ENCODE measurements at regions not wholly inside any gene's neighbourhood (a gene's known extent, or its start where the extent isn't known, plus 50 kb on each side); places are given as distances from the start of the nearest gene placed in this dataset.
A peak's percentile ranks its signal among the peaks of the same experiment; 100 is the strongest.

DNA sequence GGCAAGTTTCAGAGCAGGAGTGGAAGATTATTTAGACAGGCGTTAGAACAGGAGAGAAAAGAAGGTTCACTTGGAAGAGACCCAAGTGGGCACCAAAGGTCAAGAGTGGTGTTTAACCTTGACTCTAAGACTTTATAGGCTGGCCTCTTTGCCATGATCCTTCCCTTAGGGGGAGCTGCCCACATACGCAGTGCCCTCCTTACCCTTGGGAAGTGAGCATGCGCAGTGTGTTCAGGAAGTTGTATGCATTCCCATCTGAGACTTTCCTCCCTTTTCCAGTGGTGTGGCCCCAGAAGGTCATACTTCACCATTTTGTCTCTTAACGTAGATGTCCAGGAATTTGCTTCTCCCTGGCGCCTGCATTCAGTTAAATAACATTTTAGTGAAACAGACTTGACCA is 95.8 kb downstream of the CXCL12 start:
- DNase-seq (ENCODE audit: low read depth in 2 of 2): no peak
- TF ChIP-seq, protein P1, sequence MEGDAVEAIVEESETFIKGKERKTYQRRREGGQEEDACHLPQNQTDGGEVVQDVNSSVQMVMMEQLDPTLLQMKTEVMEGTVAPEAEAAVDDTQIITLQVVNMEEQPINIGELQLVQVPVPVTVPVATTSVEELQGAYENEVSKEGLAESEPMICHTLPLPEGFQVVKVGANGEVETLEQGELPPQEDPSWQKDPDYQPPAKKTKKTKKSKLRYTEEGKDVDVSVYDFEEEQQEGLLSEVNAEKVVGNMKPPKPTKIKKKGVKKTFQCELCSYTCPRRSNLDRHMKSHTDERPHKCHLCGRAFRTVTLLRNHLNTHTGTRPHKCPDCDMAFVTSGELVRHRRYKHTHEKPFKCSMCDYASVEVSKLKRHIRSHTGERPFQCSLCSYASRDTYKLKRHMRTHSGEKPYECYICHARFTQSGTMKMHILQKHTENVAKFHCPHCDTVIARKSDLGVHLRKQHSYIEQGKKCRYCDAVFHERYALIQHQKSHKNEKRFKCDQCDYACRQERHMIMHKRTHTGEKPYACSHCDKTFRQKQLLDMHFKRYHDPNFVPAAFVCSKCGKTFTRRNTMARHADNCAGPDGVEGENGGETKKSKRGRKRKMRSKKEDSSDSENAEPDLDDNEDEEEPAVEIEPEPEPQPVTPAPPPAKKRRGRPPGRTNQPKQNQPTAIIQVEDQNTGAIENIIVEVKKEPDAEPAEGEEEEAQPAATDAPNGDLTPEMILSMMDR (IDR thresholded peaks at IDR 0.05; ENCODE audit: low read depth, low read length): no peak
- H3K4me3 ChIP-seq (replicated peaks in 1 of 2; ENCODE audit: low read depth in 2 of 2, low read length in 2 of 2): no peak overlapping the region

DNA sequence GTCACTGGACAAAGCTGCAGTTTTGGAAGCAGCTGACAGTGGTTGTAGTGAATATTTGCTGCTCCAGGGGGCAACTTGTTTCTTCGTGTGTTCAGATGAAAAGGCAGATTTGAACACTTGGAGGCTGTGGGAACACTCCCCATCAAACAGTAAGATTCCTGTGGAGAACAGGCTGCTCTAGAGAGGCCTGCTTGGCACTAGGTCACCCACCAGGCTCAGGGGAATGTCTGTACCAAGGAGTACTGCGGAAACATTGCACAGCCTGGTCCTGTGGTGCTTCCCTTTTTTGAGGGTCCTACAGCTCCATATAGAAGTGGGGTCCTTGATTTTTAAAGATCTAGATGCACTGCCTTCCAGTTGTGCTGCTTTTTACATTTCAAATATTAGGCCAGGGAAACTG is 97.5 kb downstream of the CXCL12 start:
- no peak for DNase-seq (ENCODE audit: low read depth in 2 of 2)
- TF ChIP-seq, protein P1 (IDR thresholded peaks at IDR 0.05; ENCODE audit: low read depth, low read length): no peak
- H3K4me3 ChIP-seq (replicated peaks in 1 of 2; ENCODE audit: low read depth in 2 of 2, low read length in 2 of 2): no peak overlapping the region

DNA sequence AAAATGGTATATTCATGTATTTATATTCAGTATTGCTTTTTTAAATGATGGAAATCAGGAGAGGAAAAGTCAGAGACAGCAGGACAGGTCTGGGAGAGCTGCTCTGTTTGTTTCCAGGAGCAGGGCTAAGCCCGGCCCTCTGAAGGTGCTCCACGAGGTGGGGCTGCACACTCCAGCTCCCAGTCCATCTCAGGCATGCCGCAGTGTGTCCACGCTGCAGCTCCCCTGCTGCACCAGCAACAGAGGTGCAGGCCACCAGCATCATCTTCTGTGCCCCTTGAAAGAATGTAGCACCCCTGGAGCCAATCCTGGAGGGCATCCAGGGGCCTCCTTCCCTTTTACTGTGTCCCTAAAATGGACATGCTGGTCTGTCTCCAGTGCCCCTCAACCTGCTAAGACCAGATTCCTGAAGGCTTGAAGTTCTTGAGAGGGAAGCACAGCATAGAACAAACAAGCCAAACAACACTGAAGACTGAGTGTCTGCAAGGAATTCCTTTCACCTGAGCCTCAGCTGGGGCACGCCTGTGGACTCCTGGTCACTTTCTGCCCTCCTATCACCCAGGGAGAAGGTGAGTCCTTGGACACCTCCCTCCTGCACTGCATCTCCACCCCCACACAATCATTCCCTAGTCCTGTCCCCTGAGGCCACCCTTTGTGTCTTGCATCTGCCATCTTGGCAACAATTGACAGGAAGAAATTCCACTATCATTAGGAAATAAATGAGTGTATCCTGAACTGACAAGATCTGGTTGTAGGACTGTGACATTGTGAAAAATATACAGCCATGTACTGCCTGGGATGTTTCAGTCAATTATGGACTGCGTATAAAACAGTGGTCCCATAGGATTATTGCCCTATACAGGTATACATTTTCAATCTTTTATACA is 100.5 kb downstream of the CXCL12 start:
- DNase-seq (ENCODE audit: low read depth in 2 of 2): no peak
- no peak overlapping the region for H3K4me3 ChIP-seq (replicated peaks in 1 of 2; ENCODE audit: low read depth in 2 of 2, low read length in 2 of 2)

DNA sequence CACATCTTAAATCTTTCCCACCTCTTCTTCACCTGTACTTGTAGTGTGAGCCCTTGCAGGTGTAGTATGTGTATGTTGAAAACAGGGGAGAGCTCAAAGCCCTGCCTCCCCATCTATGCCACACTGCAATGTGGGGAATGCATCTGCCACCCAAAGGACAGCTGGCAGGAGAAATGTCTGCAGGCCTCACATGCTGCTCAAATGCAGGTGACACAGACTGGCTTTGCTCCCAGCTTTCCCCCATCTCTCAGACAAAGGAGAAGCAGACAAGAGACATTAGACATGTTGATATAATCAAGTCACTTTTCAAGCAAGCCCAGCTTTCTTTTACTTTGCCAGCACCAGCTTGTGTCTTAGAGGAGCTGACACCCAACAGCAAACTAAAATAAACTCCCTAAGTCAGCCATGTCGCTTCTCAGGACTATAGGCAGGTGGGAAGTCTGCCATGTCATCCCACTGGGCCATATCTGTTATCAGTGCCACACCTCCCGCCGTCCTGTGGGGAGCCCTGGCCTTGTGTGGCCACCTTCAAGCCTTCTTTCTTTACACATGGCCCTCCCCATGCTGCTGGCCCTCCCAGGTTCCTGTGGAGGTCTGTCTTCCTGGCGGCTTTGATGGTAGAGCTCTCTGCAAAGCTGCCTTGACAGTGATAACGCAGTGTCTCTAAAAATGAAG is 102.1 kb downstream of the CXCL12 start:
- TF ChIP-seq, protein P1 (IDR thresholded peaks at IDR 0.05; ENCODE audit: low read depth, low read length): no peak
- no peak overlapping the region for H3K4me3 ChIP-seq (replicated peaks in 1 of 2; ENCODE audit: low read depth in 2 of 2, low read length in 2 of 2)
- no peak for DNase-seq (ENCODE audit: low read depth in 2 of 2)

More for the DNA sequence above, 100.5 kb downstream of the CXCL12 start:
- TF ChIP-seq, protein P1 (IDR thresholded peaks at IDR 0.05; ENCODE audit: low read depth, low read length): no peak

DNA sequence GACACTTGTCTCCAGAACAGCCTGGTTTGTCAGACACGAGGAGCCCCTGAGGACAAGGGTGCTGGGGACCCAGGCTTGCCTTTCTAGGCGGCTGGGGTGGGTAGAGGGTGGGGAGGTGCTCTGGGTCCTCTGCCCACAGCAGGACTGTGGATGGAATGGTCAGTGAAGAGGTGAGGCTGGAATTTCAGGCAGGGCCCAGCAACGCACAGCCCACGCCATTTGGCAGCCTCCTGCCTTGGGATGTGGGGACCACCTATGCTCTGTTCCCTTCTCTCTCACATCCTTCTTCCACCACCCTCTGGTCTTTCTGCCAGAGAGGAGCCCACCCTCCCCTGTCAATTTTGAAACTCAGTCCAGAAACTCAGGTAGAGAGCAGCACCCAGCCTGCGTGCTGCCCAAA is 103.2 kb downstream of the CXCL12 start:
- H3K4me3 ChIP-seq (replicated peaks in 1 of 2; ENCODE audit: low read depth in 2 of 2, low read length in 2 of 2): no peak overlapping the region
- DNase-seq (ENCODE audit: low read depth in 2 of 2): no peak
- TF ChIP-seq, protein P1 (IDR thresholded peaks at IDR 0.05; ENCODE audit: low read depth, low read length): no peak

- TF ChIP-seq, protein P1 (IDR thresholded peaks at IDR 0.05; ENCODE audit: low read depth, low read length): no peak
- no peak overlapping the region for H3K4me3 ChIP-seq (replicated peaks in 1 of 2; ENCODE audit: low read depth in 2 of 2, low read length in 2 of 2)
- DNase-seq (ENCODE audit: low read depth in 2 of 2): peak in 1 of 2 donors; percentile 28
Observed at GRCh38 chr10:44281089-44281613, 103.7 kb downstream of the CXCL12 start.

All from cardiac fibroblast (primary cell).